Stomach (tissue), 8 donors: ENCODE measurements at regions not wholly inside any gene's neighbourhood (a gene's known extent, or its start where the extent isn't known, plus 50 kb on each side); places are given as distances from the start of the nearest gene placed in this dataset.
A peak's percentile ranks its signal among the peaks of the same experiment; 100 is the strongest.

Experiments used
- DNase-seq, 2 donors: peaks; one replicate each; pipeline versions ENCODE4 v3.0.0 to v3.0.0-alpha.2; 2013 to 2019
- H3K27ac ChIP-seq, 5 donors: fragments of 200-600 bp in 4 of 5; sonication (generic) in 4 of 5; one replicate each; pipeline ENCODE4 v1.5.1; 2013 to 2019; ENCODE audit warnings: mild to moderate bottlenecking in 1 of 5, moderate library complexity in 1 of 5
- H3K27me3 ChIP-seq, 3 donors: fragments of 200-600 bp; sonication (generic); one replicate each; pipeline ENCODE4 v1.5.1; 2017 to 2019; ENCODE audit warnings: mixed run types in 1 of 3
- H3K36me3 ChIP-seq, 4 donors: fragments of 200-600 bp; sonication (generic); 1 replicate in 3 of 4; 2 replicates in 1 of 4; pipeline ENCODE4 v1.5.1; 2016 to 2019
- H3K4me1 ChIP-seq, 4 donors: fragments of 200-600 bp; sonication (generic); one replicate each; pipeline ENCODE4 v1.5.1; 2016 to 2019
- H3K4me3 ChIP-seq, 4 donors: fragments of 200-600 bp; sonication (generic) in 3 of 4; one replicate each; pipeline ENCODE4 v1.5.1; 2016 to 2019; ENCODE audit warnings: mild to moderate bottlenecking in 1 of 4
- H3K9me3 ChIP-seq, 4 donors: fragments of 200-600 bp; sonication (generic); one replicate each; pipeline ENCODE4 v1.5.1; 2016 to 2019
- CTCF ChIP-seq, 7 experiments: fragments of 450-650 bp in 4 of 7; fragments of 200-600 bp in 3 of 7; sonication (generic) in 3 of 7; IDR thresholded peaks; one replicate each; pipeline ENCODE4 v1.5.1; 2016 to 2019; ENCODE audit warnings: antibody characterized with exemption in 7 of 7, control low read depth in 2 of 7, mild to moderate bottlenecking in 1 of 7
- EP300 ChIP-seq: sonication (generic); formaldehyde crosslinking; IDR thresholded peaks from one replicate; pipeline ENCODE4 v1.6.1; 2017; ENCODE audit warnings: antibody characterized with exemption
- POLR2A ChIP-seq, 4 donors: fragments of 450-650 bp; IDR thresholded peaks; one replicate each; pipeline ENCODE4 v1.6.1; 2016; ENCODE audit warnings: antibody characterized with exemption in 4 of 4, control low read depth in 2 of 4, mild to moderate bottlenecking in 1 of 4, moderate library complexity in 1 of 4
- POLR2AphosphoS5 ChIP-seq, 3 donors: sonication (generic); formaldehyde crosslinking; IDR thresholded peaks; one replicate each; pipeline ENCODE4 v1.6.1; 2016; ENCODE audit warnings: antibody characterized with exemption in 3 of 3
- WGBS, 5 donors: extraction: QIAGEN DNeasy Blood & Tissue Kit in 3 of 5; methylation state at CpG; one replicate each; pipeline versions ENCODE4 v1.1.5 to v1.1.7; 2013 to 2018; 5-methylcytosine and 5-hydroxymethylcytosine counted together
- intact Hi-C: fragments of 100-400 bp; cut with DNase I; formaldehyde crosslinking; loops from one replicate; pipeline ENCODE4 v1.15.1; 2023; ENCODE audit warnings: low total_unique reads
- donor health status: healthy with polysubstance abuse.
- donor health status: Bipolar disorder and iron deficiency.
- donor health status: healthy.

GRCh38 chr1:38275960-38276359 lies 229.4 kb upstream of the POU3F1 start:
- H3K36me3 ChIP-seq = no peaks in the 10 kb centered on the region
- H3K4me1 ChIP-seq = no peaks in the 10 kb centered on the region
- no peak for DNase-seq
- TF ChIP-seq CTCF (IDR thresholded peaks at IDR 0.05) (no peak), EP300 (no peak), POLR2AphosphoS5 (IDR thresholded peaks at IDR 0.05) (no peak), POLR2A (IDR thresholded peaks at IDR 0.05) (no peak)
- 66 to 80% (median 74%) methylated on average over 3 of the region's 3 CpGs for WGBS, 5 donors
- H3K4me3 ChIP-seq = no peak overlapping the region
- peaks cover 0 to 24% (median 7%) of the 10 kb centered on the region in 3 donors for H3K27me3 ChIP-seq
- H3K9me3 ChIP-seq = peaks cover 6 to 32% (median 19%) of the 10 kb centered on the region in 4 donors
- intact Hi-C loops = no loop called here
- H3K27ac ChIP-seq = no peak overlapping the region

- intact Hi-C loops = no loop called here
Observed at GRCh38 chr1:38274974-38275373, 228.4 kb upstream of the POU3F1 start.

GRCh38 chr1:38273196-38273804 lies 226.7 kb upstream of the POU3F1 start:
- 63 to 78% (median 67%) methylated on average over 9 of the region's 9 CpGs for WGBS, 5 donors
- H3K27me3 ChIP-seq = peaks cover 0 to 49% (median 13%) of the 10 kb centered on the region in 3 donors
- no peaks in the 10 kb centered on the region for H3K4me1 ChIP-seq
- no peak for TF ChIP-seq EP300
- no peak for TF ChIP-seq POLR2AphosphoS5 (IDR thresholded peaks at IDR 0.05)
- TF ChIP-seq CTCF (IDR thresholded peaks at IDR 0.05) = no peak
- TF ChIP-seq POLR2A (IDR thresholded peaks at IDR 0.05) = no peak
- H3K36me3 ChIP-seq = no peaks in the 10 kb centered on the region
- peaks cover 0 to 14% (median 3%) of the 10 kb centered on the region in 4 donors for H3K9me3 ChIP-seq
- no peak overlapping the region for H3K27ac ChIP-seq
- no peak overlapping the region for H3K4me3 ChIP-seq
- no peak for DNase-seq
- intact Hi-C loops = no loop called here

More at GRCh38 chr1:38274974-38275373, 228.4 kb upstream of the POU3F1 start:
- Histone ChIP-seq H3K4me1 (no peaks in the 10 kb centered on the region), H3K27ac (no peak overlapping the region), H3K36me3 (no peaks in the 10 kb centered on the region), H3K27me3 (peaks cover 0 to 34% (median 7%) of the 10 kb centered on the region in 3 donors), H3K4me3 (no peak overlapping the region), H3K9me3 (peaks cover 6 to 30% (median 18%) of the 10 kb centered on the region in 4 donors)
- TF ChIP-seq POLR2A (IDR thresholded peaks at IDR 0.05) (no peak), EP300 (no peak), CTCF (IDR thresholded peaks at IDR 0.05) (no peak), POLR2AphosphoS5 (IDR thresholded peaks at IDR 0.05) (no peak)
- 27 to 36% (median 32%) methylated on average over 3 to 4 of the region's 4 CpGs for WGBS, 5 donors
- DNase-seq = peak in 1 of 2 donors; percentile 69

GRCh38 chr1:38272515-38272914 lies 225.9 kb upstream of the POU3F1 start:
- WGBS, 5 donors = 53 to 80% (median 73%) methylated on average over 3 of the region's 3 CpGs
- H3K27me3 ChIP-seq = peaks cover 0 to 57% (median 13%) of the 10 kb centered on the region in 3 donors

More at GRCh38 chr1:38272515-38272914, 225.9 kb upstream of the POU3F1 start:
- TF ChIP-seq POLR2A (IDR thresholded peaks at IDR 0.05) (no peak), EP300 (no peak), CTCF (IDR thresholded peaks at IDR 0.05) (no peak), POLR2AphosphoS5 (IDR thresholded peaks at IDR 0.05) (no peak)
- Histone ChIP-seq H3K9me3 (peaks cover 0 to 9% (median 0%) of the 10 kb centered on the region in 4 donors), H3K4me3 (no peak overlapping the region), H3K27ac (no peak overlapping the region), H3K36me3 (no peaks in the 10 kb centered on the region), H3K4me1 (no peaks in the 10 kb centered on the region)
- intact Hi-C loops = no loop called here
- DNase-seq = no peak
